NCI-H146 treated with DMSO at 0.1 percent for 48 hours (cell line): ENCODE measurements at regions not wholly inside any gene's neighbourhood (a gene's known extent, or its start where the extent isn't known, plus 50 kb on each side); places are given as distances from the start of the nearest gene placed in this dataset.

Experiments used
- DNase-seq: peaks from one replicate; lab custom pipeline; 2025; ENCODE audit not compliant: unreplicated experiment; lab: John Stamatoyannopoulos, UW

GRCh38 chr2:60603533-60604190 is 50.2 kb upstream of the BCL11A start:
- DNase-seq: no peak

GRCh38 chr2:60604486-60605064 is 51.1 kb upstream of the BCL11A start:
- no peak for DNase-seq

GRCh38 chr2:60605866-60606265 is 52.4 kb upstream of the BCL11A start:
- DNase-seq: no peak

- no peak for DNase-seq
These were observed 55.2 kb upstream of the BCL11A start for GRCh38 chr2:60608679-60609078.

GRCh38 chr2:60612033-60612432 is 58.6 kb upstream of the BCL11A start:
- DNase-seq: no peak

GRCh38 chr2:60614319-60614718 is 60.9 kb upstream of the BCL11A start:
- DNase-seq: no peak

GRCh38 chr2:60621688-60622429 is 68.4 kb upstream of the BCL11A start:
- DNase-seq: no peak

- no peak for DNase-seq
These were observed 69.6 kb upstream of the BCL11A start for GRCh38 chr2:60623040-60623439.

- no peak for DNase-seq
These were observed 74.0 kb upstream of the BCL11A start for GRCh38 chr2:60627412-60627811.

GRCh38 chr2:60628026-60628425 is 74.6 kb upstream of the BCL11A start:
- no peak for DNase-seq

- DNase-seq: no peak
These were observed 75.3 kb upstream of the BCL11A start for GRCh38 chr2:60628615-60629304.

GRCh38 chr2:60629305-60629662 is 75.8 kb upstream of the BCL11A start:
- DNase-seq: no peak

- DNase-seq: no peak
These were observed 76.4 kb upstream of the BCL11A start for GRCh38 chr2:60629801-60630385.

GRCh38 chr2:60633615-60634014 is 80.2 kb upstream of the BCL11A start:
- DNase-seq: no peak

GRCh38 chr2:60634438-60634837 is 81.0 kb upstream of the BCL11A start:
- DNase-seq: no peak

GRCh38 chr2:60641811-60642788 is 88.6 kb upstream of the BCL11A start:
- peak; percentile 1 for DNase-seq

- no peak for DNase-seq
These were observed 90.3 kb upstream of the BCL11A start for GRCh38 chr2:60643747-60644146.

GRCh38 chr2:60644951-60645350 is 91.5 kb upstream of the BCL11A start:
- DNase-seq: no peak

GRCh38 chr2:60648191-60648590 is 94.7 kb upstream of the BCL11A start:
- DNase-seq: no peak

- DNase-seq: no peak
These were observed 96.3 kb upstream of the BCL11A start for GRCh38 chr2:60649721-60650120.
